Panc1 (cell line): ENCODE measurements at regions not wholly inside any gene's neighbourhood (a gene's known extent, or its start where the extent isn't known, plus 50 kb on each side); places are given as distances from the start of the nearest gene placed in this dataset.

Experiments
- ATAC-seq: fragments of 200-7000 bp; cut with Tn5 transposase; 2 replicates; pipeline ENCODE4 v1.9.1; 2020; ENCODE audit warnings: mild to moderate bottlenecking, moderate library complexity
- BruUV-seq: library from RNA; stranded (reverse); fragments of 400-500 nt; replicated peaks from 2 replicates; lab custom pipeline; 2021; lab: Mats Ljungman, UMichigan
- CTCF ChIA-PET: fragments of 300-600 bp; sonication (Branson Sonifier 250); formaldehyde crosslinking; loops from one replicate; lab custom pipeline; 2022; ENCODE audit warnings: antibody characterized with exemption; lab: Charles Lee
- POLR2A ChIA-PET: fragments of 300-600 bp; sonication (Branson Sonifier 250); formaldehyde crosslinking; loops from one replicate; lab custom pipeline; 2022; ENCODE audit warnings: antibody characterized with exemption; lab: Charles Lee
- DNase-seq: peaks from one replicate; pipeline ENCODE4 v3.0.0-alpha.2; 2010; ENCODE audit warnings: low read depth, low spot score
- H3K27ac ChIP-seq: 2 replicates; pipeline ENCODE4 v1.5.1; 2011; ENCODE audit warnings: mild to moderate bottlenecking, low read length, inconsistent platforms
- H3K27me3 ChIP-seq: fragments of 200-500 bp; sonication (Bioruptor generic); 2 replicates; pipeline ENCODE4 v1.6.0; 2014; ENCODE audit warnings: low read length, inconsistent platforms; ENCODE audit not compliant: control insufficient read depth, insufficient read depth
- H3K36me3 ChIP-seq: fragments of 200-500 bp; sonication (Bioruptor generic); 2 replicates; pipeline ENCODE4 v1.5.1; 2014; ENCODE audit warnings: inconsistent platforms, mild to moderate bottlenecking, low read length, moderate library complexity; ENCODE audit not compliant: control insufficient read depth, insufficient read depth
- H3K4me1 ChIP-seq: 2 replicates; pipeline ENCODE4 v1.5.1; 2011; ENCODE audit warnings: inconsistent platforms, mild to moderate bottlenecking, low read length, moderate library complexity; ENCODE audit not compliant: control insufficient read depth, insufficient read depth
- H3K4me3 ChIP-seq, 2 experiments: 2 replicates each; pipeline ENCODE4 v1.5.1; 2011 to 2012; ENCODE audit warnings: low read depth in 2 of 2, low read length in 2 of 2, mild to moderate bottlenecking in 2 of 2, inconsistent platforms in 1 of 2, moderate library complexity in 1 of 2
- H3K9me3 ChIP-seq: fragments of 200-500 bp; sonication (Bioruptor generic); 2 replicates; pipeline ENCODE4 v1.5.1; 2014; ENCODE audit warnings: low read depth, mild to moderate bottlenecking, inconsistent platforms, low read length, moderate library complexity; ENCODE audit not compliant: control insufficient read depth, insufficient read depth
- CTCF ChIP-seq: fragments of 450-650 bp; IDR thresholded peaks from 2 replicates; pipeline ENCODE4 v1.5.1; 2017; ENCODE audit warnings: mild to moderate bottlenecking
- POLR2AphosphoS5 ChIP-seq: IDR thresholded peaks from 2 replicates; pipeline ENCODE4 v1.6.1; 2012; ENCODE audit warnings: mild to moderate bottlenecking, low read depth, low read length, moderate library complexity
- REST ChIP-seq, 2 experiments: IDR thresholded peaks; 2 replicates each; pipeline ENCODE4 v1.6.1; 2011 to 2012; ENCODE audit warnings: low read depth in 2 of 2, control low read depth in 1 of 2, low read length in 1 of 2, mild to moderate bottlenecking in 1 of 2, moderate library complexity in 1 of 2; ENCODE audit not compliant: insufficient read depth in 1 of 2
- SIN3A ChIP-seq: IDR thresholded peaks from 2 replicates; pipeline ENCODE4 v1.6.1; 2012; ENCODE audit warnings: low read depth, mild to moderate bottlenecking, low read length, moderate library complexity, borderline replicate concordance; ENCODE audit not compliant: insufficient read depth
- TCF7L2 ChIP-seq: IDR thresholded peaks from 2 replicates; pipeline ENCODE4 v1.6.1; 2011; ENCODE audit warnings: mild to moderate bottlenecking, low read depth, low read length, inconsistent platforms
- in situ Hi-C: cut with HindIII; loops from 2 replicates; pipeline ENCODE4 v1.10.0; 2016; ENCODE audit warnings: low sequenced_read_pairs, low pct_unique_long_range_greater_than_20kb
- intact Hi-C: fragments of 100-400 bp; cut with micrococcal nuclease; formaldehyde crosslinking; loops from one replicate; pipeline ENCODE4 v1.10.0; 2022; ENCODE audit not compliant: unreplicated experiment

GRCh38 chr2:16526193-16526592, 139.4 kb downstream of the CYRIA start:
- ATAC-seq: no peak
- Histone ChIP-seq H3K9me3 (no peaks in the 10 kb centered on the region), H3K27ac (no peak overlapping the region), H3K36me3 (no peaks in the 10 kb centered on the region), H3K4me3 (no peak overlapping the region), H3K4me1 (no peaks in the 10 kb centered on the region), H3K27me3 (no peaks in the 10 kb centered on the region)
- BruUV-seq: no TSS peak
- TF ChIP-seq TCF7L2 (no peak), SIN3A (no peak), CTCF (no peak), REST (IDR thresholded peaks at IDR 0.05; ENCODE audit: insufficient read depth in 1 of 2, low read depth in 2 of 2, low read length in 1 of 2) (no peak), POLR2AphosphoS5 (no peak)
- in situ Hi-C loops: no loop called here
- intact Hi-C loops: no loop called here
- ChIA-PET POLR2A (no interaction called here), CTCF (no interaction called here)
- DNase-seq: no peak

GRCh38 chr2:16525265-16525887, 140.3 kb downstream of the CYRIA start:
- ChIA-PET CTCF (no interaction called here), POLR2A (no interaction called here)
- DNase-seq (no peak), ATAC-seq (no peak)
- TF ChIP-seq CTCF (peak; percentile 71), REST (IDR thresholded peaks at IDR 0.05; ENCODE audit: insufficient read depth in 1 of 2, low read depth in 2 of 2, low read length in 1 of 2) (no peak), SIN3A (no peak), POLR2AphosphoS5 (no peak), TCF7L2 (no peak)
- H3K4me1 ChIP-seq: no peaks in the 10 kb centered on the region
- H3K4me3 ChIP-seq: no peak overlapping the region
- no TSS peak for BruUV-seq
- H3K9me3 ChIP-seq: no peaks in the 10 kb centered on the region
- H3K27me3 ChIP-seq: no peaks in the 10 kb centered on the region
- H3K27ac ChIP-seq: no peak overlapping the region
- intact Hi-C loops (no loop called here), in situ Hi-C loops (no loop called here)
- no peaks in the 10 kb centered on the region for H3K36me3 ChIP-seq
